ENCODE measurements at regions not wholly inside any gene's neighbourhood (a gene's known extent, or its start where the extent isn't known, plus 50 kb on each side); places are given as distances from the start of the nearest gene placed in this dataset.

- no peak for TF ChIP-seq POLR2A (IDR thresholded peaks at IDR 0.05)
- TF ChIP-seq, protein P1, sequence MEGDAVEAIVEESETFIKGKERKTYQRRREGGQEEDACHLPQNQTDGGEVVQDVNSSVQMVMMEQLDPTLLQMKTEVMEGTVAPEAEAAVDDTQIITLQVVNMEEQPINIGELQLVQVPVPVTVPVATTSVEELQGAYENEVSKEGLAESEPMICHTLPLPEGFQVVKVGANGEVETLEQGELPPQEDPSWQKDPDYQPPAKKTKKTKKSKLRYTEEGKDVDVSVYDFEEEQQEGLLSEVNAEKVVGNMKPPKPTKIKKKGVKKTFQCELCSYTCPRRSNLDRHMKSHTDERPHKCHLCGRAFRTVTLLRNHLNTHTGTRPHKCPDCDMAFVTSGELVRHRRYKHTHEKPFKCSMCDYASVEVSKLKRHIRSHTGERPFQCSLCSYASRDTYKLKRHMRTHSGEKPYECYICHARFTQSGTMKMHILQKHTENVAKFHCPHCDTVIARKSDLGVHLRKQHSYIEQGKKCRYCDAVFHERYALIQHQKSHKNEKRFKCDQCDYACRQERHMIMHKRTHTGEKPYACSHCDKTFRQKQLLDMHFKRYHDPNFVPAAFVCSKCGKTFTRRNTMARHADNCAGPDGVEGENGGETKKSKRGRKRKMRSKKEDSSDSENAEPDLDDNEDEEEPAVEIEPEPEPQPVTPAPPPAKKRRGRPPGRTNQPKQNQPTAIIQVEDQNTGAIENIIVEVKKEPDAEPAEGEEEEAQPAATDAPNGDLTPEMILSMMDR (IDR thresholded peaks at IDR 0.05) = no peak
- TF ChIP-seq POLR2AphosphoS5 (IDR thresholded peaks at IDR 0.05; ENCODE audit: insufficient read depth in 1 of 2, low read depth in 1 of 2) = no peak
These were observed 70.5 kb upstream of the ADGRA1 start for GRCh38 chr10:133017203-133017601.
